ENCODE measurements at regions not wholly inside any gene's neighbourhood (a gene's known extent, or its start where the extent isn't known, plus 50 kb on each side); places are given as distances from the start of the nearest gene placed in this dataset.

DNA sequence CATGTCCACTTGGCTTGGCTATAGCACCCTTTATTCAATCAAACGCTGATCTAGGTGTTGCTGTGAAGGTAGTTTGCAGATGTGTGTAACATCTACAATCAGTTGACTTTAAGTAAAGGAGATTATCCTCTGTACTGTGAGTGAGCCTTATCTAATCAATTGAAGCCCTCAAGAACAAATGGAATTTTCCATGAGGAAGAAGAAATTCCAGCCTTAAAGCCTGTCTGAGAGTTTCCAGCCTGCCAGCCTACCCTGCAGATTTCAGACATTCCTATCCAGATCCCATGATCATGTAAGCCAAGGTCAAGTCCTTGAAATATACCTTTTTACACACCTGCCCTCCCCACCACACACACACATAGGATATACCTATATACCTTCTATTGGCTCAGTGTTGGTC, 696.7 kb downstream of the MRPL39 start:
- TF ChIP-seq, protein P1, sequence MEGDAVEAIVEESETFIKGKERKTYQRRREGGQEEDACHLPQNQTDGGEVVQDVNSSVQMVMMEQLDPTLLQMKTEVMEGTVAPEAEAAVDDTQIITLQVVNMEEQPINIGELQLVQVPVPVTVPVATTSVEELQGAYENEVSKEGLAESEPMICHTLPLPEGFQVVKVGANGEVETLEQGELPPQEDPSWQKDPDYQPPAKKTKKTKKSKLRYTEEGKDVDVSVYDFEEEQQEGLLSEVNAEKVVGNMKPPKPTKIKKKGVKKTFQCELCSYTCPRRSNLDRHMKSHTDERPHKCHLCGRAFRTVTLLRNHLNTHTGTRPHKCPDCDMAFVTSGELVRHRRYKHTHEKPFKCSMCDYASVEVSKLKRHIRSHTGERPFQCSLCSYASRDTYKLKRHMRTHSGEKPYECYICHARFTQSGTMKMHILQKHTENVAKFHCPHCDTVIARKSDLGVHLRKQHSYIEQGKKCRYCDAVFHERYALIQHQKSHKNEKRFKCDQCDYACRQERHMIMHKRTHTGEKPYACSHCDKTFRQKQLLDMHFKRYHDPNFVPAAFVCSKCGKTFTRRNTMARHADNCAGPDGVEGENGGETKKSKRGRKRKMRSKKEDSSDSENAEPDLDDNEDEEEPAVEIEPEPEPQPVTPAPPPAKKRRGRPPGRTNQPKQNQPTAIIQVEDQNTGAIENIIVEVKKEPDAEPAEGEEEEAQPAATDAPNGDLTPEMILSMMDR (IDR thresholded peaks at IDR 0.05; ENCODE audit: low read length): no peak
- no peak for TF ChIP-seq EZH2 (optimal IDR thresholded peaks at IDR 0.05; ENCODE audit: low read depth, low read length)
